GM21723 (cell line): ENCODE measurements at regions not wholly inside any gene's neighbourhood (a gene's known extent, or its start where the extent isn't known, plus 50 kb on each side); places are given as distances from the start of the nearest gene placed in this dataset.

Experiments used
- ATAC-seq: cut with Tn5 transposase; IDR thresholded peaks from one replicate; pipeline ENCODE4 v1.9.1; 2021; ENCODE audit warnings: mild to moderate bottlenecking, moderate library complexity; ENCODE audit not compliant: unreplicated experiment

DNA sequence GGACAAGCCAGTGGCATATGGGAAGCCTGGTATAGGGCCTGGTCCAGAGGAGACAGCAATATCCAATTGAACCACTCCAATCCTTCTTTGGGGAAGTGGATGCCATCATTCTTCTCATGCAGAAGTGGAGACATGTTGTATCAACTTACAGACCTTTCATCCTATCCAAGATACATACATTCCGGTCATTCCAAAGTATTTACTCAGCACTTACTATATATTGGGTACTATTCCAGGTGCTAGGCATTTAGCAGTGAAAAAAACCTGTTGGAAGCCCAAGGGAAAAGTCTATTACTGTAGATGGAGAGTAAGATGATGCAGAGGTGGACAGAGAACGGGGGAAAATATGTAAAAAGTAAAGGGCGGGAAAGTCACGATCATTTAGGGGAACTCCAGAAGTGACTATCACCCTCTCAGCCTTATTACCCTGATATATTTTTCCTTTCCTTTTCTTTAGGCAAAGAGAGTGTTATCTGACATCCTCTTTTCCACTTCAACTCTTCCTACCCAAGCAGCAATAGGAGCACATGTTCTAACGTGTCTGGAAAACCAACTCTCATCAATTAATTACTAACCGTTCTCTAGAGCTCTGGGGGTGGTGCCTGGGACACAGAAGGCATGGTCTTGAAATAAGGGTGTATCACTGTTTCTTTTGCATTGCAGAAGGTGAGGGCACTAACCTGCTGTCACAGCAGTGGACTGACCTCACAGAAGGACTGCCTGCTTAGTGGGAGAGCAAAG, 210.1 kb upstream of the MAF start:
- ATAC-seq: no peak

DNA sequence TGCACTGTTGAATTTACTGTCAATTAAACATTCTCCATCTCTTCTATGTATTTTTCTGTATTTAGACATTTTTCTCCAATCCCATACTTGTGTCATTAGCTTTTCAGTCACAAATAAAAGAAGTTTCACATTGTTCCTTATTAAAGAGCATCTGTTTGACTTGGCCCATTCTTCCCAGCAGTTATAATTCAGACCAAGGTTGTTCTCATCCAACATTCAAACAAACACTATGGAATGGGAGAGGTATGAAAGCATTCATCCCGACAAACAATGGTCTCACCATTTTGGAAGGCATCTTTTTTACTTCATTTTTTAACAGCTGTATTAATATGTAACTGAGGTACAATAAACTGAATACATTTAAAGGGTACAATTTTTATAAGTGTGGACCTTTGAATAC, 208.8 kb upstream of the MAF start:
- ATAC-seq: no peak

DNA sequence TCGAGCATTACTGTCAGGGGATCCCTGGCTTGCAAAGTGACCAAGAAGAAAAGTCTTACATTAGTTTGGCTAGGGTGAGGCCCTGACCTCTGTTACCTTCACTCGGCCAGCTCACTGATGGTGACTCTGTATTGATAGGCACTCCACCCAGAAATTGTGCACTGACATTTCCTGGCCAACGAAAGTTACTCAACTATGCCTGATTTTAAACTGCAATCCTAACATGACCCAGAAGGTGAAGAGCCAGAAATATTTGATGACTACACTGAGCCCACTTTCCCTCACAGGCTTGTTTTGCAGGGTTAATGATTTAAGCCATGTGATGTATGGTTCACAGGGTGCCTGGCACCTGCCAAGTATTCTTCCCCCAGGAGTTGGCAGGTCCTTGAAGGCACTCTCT, 208.2 kb upstream of the MAF start:
- ATAC-seq: no peak

DNA sequence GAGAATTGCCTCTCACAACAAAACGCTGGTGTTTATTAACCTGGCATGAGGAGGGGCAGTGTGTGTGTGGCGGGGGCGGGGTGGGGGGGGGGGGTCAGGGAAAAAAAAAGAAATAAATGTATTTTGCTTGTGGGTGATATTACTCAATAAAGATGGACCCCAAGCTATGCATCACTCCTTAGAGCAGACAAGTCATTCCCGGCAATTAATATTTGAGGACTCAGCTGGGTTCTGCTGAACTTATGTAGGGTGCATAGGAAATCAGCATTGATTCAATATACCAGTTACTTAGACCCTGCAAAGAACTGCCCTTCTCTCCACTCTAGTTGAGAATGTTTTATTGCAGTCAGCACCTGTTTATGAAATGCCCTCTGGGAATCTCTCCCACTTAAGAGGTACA, 206.2 kb upstream of the MAF start:
- ATAC-seq: no peak

DNA sequence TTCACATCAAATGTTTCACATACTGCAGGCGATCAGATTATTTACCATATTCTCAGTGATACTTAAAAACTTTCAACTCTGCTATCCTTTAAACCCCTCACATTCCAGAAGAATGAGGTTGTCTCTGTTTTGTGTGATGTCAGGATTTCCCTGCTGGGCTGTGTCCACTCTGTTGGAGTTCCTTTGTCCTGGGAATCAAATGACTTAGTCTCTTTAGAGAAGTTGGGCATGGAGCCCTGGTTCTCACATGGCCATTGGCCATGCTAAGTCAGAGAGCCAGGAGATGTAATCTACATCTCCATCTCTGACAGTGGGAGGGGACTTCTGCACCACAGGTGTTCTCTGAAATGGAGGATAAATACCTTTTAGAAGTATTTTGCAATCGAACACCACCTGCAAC, 205.1 kb upstream of the MAF start:
- no peak for ATAC-seq

DNA sequence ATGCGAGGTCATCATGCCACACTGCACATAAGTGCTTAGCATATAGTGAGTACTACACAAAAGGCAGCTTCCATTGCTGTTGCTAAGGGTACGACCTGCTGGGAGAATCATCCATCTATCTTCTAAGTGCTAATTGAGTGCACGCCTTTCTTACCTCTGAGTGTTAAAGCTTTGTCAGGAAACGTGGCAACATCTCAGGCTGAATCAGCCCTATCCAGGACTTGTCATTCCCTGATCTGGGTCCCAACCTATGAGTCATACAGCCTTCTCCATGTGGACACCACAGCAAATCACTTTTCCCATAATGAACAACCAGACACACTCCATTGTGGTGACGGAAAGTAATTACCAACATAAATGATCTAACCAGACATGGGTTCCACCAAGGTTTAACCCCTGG, 201.1 kb upstream of the MAF start:
- ATAC-seq: no peak

DNA sequence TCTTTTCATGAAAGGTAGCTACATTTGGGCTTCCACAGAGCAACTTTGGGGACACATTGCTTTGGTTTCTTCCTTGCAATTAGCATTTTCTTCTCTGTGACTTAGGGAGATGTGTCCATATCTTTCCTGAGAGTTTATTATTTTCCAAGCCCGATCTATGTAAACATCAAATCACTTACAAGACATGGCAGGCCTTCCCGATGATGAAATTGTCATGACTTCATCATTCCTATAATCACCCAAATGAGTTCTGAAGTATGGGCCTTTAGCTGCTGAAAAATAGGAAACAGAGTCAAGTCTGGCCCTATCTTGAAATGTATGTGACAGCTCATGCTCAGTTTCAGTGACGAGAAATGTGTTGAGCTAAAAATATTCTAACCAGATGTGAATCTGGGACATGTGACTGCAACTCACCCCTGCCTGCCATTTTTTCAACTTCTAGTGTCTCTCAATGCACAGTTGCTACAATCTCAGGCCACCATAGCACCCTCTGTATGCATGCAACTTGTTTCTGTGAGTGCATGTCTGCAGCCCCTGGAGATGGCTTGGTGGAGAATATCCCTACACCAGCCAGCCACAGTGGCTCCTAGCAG, 199.6 kb upstream of the MAF start:
- peak; percentile 76 for ATAC-seq

DNA sequence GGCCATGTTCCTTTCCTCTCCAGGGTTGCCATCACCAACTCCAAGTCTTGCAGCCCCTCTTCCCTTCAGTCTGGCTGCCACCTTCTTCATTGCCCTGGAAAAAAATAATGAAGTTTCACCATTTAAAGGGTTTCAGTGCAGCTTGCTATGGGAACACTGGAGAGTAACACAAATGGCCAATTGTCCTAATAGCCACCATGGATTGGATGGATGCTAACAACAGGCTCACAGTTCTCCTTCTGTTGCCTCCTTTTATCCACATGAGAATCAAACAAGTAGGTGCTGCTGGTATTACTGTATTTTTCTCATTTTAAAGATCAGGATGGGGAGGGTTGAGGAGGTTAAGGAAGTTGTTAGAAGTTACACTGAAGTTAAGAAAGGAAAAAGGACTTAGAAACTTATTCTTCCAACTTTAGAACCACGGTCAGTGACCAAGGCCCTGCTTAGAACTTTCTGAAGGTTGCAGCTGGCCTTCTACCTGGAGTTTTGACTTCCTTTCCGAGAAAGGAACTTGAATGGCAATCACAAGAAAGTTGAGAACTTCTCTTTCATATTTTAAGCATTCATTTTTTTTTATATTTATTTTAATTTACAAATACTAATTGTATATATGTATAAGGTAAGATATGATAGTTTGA, 198.0 kb upstream of the MAF start:
- ATAC-seq: no peak

DNA sequence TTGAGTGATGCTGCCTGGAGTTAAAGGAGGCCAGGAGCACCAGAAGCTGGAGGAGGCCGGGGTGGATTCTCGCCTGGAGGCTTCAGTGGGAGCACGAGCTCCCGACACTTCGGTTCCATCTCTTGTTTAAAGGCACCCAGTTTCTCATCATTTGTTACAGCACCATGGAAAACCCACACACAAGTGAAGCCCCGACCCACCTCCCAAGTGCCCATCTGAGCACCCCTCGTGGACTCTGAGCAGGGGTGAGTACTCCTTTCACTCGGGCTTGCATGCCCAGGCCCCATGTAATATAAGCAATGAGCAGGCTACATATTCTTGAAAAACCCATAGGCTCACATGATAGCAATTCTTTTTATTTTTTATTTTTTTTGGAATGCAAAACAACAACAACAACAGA, 196.9 kb upstream of the MAF start:
- no peak for ATAC-seq

DNA sequence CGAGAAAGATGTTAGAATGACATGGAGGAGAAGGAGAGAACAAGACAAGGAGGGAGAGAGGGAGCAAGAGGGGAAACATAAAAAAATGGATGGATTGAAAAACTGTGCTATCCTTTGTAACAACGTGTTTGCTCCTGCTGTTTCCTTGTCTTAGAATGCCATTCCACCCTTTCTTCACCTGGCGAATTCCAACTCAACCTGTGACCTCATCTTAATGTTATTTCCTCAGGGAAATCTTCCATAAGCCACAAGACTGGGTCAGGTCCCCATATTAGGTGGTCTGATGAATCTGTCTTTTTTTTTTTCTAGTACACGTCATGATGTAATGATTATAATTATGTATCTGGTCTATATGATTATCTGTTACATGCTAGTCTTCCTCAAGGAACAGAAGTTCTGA, 195.0 kb upstream of the MAF start:
- no peak for ATAC-seq

DNA sequence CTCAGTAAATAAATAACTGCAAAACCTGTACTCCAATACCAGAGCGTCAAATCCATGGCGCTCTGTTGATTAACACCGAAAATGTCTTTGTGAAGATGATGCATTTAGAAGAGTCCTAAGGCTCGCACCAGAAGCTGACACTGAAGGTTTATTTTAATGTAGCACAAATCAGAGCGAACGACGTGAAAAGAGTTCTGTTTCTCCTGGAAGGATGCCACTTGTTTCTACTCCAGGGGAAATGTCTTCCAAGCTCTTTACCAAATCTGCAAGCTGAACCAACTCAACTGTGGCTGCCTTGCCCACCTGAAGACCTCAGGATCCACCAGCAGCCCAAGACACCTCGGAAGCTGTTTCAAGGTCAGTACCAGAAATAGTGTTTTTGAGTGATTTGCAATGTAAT, 194.4 kb upstream of the MAF start:
- no peak for ATAC-seq

DNA sequence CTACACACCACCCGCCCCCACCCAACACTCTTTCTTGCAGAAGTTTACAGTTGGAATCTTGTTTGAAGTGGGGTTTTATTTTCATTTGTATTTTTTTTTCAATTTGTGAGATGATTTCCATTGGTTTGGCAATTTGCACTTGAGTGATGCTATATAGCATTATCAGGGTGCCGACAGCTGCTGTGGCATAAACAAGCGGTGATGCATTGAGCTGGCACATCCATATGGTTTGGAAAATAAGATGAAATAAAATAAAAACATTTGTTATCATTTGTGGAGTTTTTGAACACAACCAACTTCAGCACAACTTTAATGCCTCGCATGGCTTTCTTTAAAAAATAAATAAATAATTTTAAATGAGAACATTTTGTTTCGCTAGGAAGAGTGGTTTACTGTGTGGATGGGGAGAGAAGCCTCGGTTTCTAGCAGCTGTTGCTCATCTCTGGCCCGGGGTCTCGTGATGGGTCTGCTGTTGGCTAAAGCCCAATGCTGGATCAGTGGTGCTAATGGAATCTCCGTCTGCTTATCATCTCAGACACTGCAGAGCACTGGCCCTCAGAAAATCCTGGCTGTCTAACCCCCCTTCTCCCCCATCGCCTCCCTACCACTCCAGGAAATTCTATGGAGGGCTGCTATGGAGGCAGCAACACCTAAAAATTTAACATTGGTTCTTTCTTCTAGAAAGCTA, 192.3 kb upstream of the MAF start:
- no peak for ATAC-seq

DNA sequence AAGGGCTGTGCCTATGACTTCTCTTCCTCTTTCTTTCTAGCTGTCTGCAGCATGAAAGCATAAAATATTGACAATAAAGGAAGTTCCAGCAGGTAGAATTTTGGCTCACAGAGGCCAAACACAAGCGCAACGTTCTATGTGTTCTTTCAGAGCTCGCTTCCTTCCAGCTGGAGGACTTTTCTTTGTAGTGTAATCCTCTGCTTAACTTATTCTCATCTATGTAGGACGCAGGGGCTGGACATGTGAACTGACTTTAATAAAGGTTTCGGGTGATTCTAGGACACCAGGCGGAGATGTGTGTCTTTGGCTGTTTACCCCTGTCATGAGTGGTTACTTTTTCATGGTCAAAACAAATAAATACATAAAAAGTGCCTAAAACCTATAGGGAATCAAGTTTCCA, 191.5 kb upstream of the MAF start:
- ATAC-seq: no peak

DNA sequence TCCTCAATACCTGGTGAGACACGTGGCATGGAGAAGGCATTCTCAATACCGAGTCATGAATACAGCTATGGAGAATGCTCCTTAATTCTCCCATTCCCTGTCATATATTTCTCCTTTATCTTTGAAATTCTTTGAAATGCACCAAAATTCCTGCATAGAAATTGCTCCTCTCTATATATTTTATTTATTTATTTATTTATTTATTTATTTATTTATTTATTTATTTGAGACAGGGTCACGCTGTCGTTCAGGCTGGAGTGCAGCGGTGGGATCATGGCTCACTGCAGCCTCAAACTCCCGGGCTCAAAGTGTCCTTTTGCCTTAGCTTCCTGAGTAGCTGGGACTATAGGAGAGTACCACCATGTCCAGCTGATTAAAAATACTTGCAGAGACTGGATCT, 190.3 kb upstream of the MAF start:
- ATAC-seq: no peak

DNA sequence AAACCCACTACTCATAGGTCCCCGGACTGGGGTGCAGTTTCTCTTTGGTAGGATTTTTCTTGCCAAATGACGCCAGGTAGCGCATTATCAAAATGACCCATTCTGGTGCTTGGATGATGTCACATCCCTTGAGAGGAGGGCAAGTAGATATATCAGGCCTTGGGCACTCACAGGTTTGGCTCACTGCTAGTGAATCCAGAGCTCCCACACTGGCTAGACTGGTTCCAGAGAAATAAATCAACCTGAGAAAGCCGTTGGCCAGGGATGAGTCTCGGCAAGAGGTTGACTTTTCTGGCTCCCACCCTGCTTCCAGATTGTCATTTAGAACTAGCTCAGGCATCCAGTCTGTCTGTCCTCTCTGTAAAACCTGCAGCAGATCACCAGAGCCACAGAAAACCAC, 188.4 kb upstream of the MAF start:
- no peak for ATAC-seq

DNA sequence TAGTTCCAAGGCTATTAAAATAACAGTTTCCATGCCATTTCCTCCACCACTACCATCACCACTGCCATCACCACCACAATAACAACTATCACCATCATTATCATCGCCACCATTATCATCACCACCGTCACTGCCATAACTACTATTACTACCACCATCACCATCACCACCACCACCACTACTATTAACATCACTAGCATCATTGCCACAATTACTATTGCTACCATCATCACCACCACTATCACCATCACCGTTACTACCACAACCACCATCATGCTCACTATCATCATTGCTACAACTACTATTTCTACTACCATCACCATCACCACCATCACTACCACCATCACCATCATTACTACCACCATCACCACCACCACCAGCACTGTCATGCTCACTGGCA, 185.9 kb upstream of the MAF start:
- no peak for ATAC-seq

DNA sequence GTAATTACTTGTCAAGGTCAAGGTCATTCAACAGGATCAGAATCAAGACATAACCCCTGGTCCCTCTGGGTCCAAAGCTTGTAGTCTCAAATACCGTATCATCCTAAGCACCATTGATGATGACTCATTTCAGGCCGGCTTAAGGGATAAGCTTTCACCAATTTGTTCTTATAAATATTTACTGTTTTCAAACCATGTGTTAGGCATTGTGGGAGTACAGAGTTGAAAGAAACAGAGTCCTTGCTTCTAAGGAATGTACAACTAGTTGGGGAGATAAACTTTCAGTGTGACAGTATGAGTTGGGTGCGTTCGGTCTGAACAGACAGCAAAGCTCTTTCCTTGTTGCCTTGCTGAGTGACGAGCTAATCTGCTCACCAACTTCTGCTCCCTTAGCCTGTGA, 183.5 kb upstream of the MAF start:
- ATAC-seq: no peak

DNA sequence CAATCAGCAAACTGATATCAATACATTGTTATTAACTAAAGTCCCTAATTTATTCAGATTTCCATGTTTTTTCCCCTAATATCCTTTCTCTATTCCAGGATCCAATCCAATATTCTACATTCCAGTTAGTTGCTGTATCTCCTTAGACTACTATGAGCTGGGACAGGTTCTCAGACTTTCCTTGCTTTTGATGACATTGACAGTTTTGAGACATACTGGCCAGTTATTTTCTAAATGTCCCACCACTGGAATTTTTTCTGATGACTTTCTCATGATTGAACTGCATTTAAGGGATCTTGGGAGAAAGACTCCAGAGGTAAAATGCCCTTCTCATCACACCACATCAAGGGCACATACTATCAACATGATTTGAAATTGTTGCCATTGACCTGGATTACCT, 177.1 kb upstream of the MAF start:
- ATAC-seq: no peak

DNA sequence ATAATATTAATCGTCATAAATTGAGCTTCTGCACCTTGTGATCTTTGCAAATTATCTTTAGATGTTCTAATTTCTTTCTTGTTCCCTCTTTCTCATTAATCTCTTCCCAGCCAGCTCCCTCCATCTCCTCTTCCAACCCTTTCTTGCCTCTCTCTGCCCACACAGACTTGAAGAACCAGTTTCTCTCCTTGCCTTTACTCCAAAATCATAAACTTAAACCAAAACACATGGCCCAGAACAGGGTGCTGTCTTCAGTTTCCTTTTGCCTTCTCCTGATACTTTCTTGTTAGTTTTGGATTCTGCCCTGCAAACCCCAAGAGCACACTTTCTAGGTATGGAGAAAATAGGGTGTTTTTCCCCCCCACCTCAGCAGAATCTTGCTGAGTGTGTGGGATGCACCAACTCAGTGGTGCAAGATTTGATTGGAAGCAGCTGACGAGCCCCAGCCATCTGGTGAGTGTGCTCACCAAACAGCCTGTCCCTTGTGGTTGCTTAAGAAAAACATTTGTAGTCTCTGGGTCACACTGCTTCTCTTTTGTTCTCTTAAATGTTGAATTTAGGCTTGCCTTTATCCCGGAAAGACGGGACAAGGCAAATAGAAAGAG, 175.8 kb upstream of the MAF start:
- no peak for ATAC-seq

DNA sequence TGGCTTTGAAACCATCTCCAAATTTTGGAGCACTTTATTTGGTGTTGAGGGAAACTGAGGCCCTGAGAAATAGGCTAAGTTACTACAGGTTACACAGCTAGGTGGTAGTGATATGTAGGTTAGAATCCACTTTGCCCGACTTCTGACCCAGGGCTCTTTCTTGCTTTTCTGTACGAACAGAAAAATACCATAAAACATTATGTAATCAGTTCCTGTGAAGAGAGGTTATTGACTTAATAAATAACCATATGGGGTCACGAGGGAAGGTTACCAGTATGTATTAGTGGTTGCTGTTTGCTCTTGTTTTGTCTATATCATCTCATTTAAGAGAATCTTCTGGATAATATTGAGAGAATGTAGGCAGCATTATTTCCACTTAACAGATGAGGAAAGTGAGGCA, 172.2 kb upstream of the MAF start:
- no peak for ATAC-seq

DNA sequence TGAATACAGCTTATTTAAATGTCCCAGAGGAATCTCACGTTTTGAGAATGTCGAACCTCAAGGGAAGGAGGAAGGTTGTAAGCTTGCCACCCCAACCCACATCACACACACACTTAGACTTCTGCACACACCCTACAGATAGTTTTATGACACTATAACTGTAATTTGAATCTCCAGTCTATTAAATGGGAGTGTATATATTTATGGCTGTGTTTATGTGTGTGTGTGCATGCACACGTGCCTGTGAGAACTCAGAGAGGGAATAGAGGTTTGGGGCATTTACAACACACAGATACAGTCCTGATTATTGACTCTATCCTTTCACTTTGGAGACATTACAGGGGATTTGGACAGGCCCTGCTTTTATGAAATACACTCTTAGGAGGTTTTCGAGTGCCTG, 171.5 kb upstream of the MAF start:
- no peak for ATAC-seq
